ENCODE measurements at regions not wholly inside any gene's neighbourhood (a gene's known extent, or its start where the extent isn't known, plus 50 kb on each side); places are given as distances from the start of the nearest gene placed in this dataset.
"Not testable (repeated sequence)": the region's sequence is repeated elsewhere in the genome, so short reads cannot be mapped to it uniquely, and the experiment has no call there.

- TF ChIP-seq NFRKB (IDR thresholded peaks at IDR 0.05) = no peak
- no peak for TF ChIP-seq TARDBP (IDR thresholded peaks at IDR 0.05)
- TF ChIP-seq ELF4 (IDR thresholded peaks at IDR 0.05) = no peak
- no peak for TF ChIP-seq L3MBTL2 (conservative IDR thresholded peaks at IDR 0.05)
- no peak for TF ChIP-seq SUZ12 (IDR thresholded peaks at IDR 0.05)
- no peak for TF ChIP-seq FOXM1 (IDR thresholded peaks at IDR 0.05; ENCODE audit: borderline replicate concordance)
- no peak for TF ChIP-seq HDGF (IDR thresholded peaks at IDR 0.05; ENCODE audit: borderline replicate concordance)
- TF ChIP-seq FOXK2 (IDR thresholded peaks at IDR 0.05) = no peak
- TF ChIP-seq SP1 (IDR thresholded peaks at IDR 0.05) = no peak
- TF ChIP-seq BHLHE40 (IDR thresholded peaks at IDR 0.05; ENCODE audit: borderline replicate concordance) = no peak
- no peak for TF ChIP-seq FOXA1 (IDR thresholded peaks at IDR 0.05)
- no peak for TF ChIP-seq LEF1 (IDR thresholded peaks at IDR 0.05; ENCODE audit: borderline replicate concordance)
- no peak for TF ChIP-seq PKNOX1 (IDR thresholded peaks at IDR 0.05)
- ChIA-PET POLR2A (no interaction called here), CTCF (no interaction called here)
- no peak for DNase-seq (ENCODE audit: extremely low spot score)
Measured at GRCh38 chr9:124130277-124131075, 118.9 kb downstream of the LHX2 start.

- DNase-seq (ENCODE audit: extremely low spot score); POLR2A ChIA-PET: not testable (repeated sequence)
- CTCF ChIA-PET = interaction anchor here (0.6 to 0.9 kb wide), 2 partner anchors 22 to 29 kb away, joined by 3 read pairs; no protein-coding TSS in a partner anchor
Measured at GRCh38 chr9:124131518-124131917, 120.0 kb downstream of the LHX2 start.

GRCh38 chr9:124132671-124133147 lies 121.1 kb downstream of the LHX2 start:
- DNase-seq (ENCODE audit: extremely low spot score) = no peak
- TF ChIP-seq SP1 (IDR thresholded peaks at IDR 0.05) (no peak), FOXM1 (IDR thresholded peaks at IDR 0.05; ENCODE audit: borderline replicate concordance) (no peak), TARDBP (IDR thresholded peaks at IDR 0.05) (no peak), L3MBTL2 (conservative IDR thresholded peaks at IDR 0.05) (no peak), ARNT (IDR thresholded peaks at IDR 0.05) (no peak), FOXK2 (IDR thresholded peaks at IDR 0.05) (no peak), BHLHE40 (IDR thresholded peaks at IDR 0.05; ENCODE audit: borderline replicate concordance) (no peak), FOXA1 (IDR thresholded peaks at IDR 0.05) (no peak), HDGF (IDR thresholded peaks at IDR 0.05; ENCODE audit: borderline replicate concordance) (no peak)
- CTCF ChIA-PET = interaction anchor here (0.7 kb wide), 1 partner anchor 8 kb away, joined by 4 read pairs; no protein-coding TSS in a partner anchor
- POLR2A ChIA-PET = no interaction called here

GRCh38 chr9:124133727-124134126 lies 122.2 kb downstream of the LHX2 start:
- no peak for DNase-seq (ENCODE audit: extremely low spot score)
- ChIA-PET CTCF (no interaction called here), POLR2A (no interaction called here)
- no peak for TF ChIP-seq CTBP1 (IDR thresholded peaks at IDR 0.05; ENCODE audit: borderline replicate concordance)
- no peak for TF ChIP-seq FOXM1 (IDR thresholded peaks at IDR 0.05; ENCODE audit: borderline replicate concordance)
- no peak for TF ChIP-seq NFRKB (IDR thresholded peaks at IDR 0.05)
- no peak for TF ChIP-seq LEF1 (IDR thresholded peaks at IDR 0.05; ENCODE audit: borderline replicate concordance)
- no peak for TF ChIP-seq HDGF (IDR thresholded peaks at IDR 0.05; ENCODE audit: borderline replicate concordance)
- no peak for TF ChIP-seq ARNT (IDR thresholded peaks at IDR 0.05)
- TF ChIP-seq FOXA1 (IDR thresholded peaks at IDR 0.05) = no peak
- no peak for TF ChIP-seq ELF4 (IDR thresholded peaks at IDR 0.05)
- no peak for TF ChIP-seq BHLHE40 (IDR thresholded peaks at IDR 0.05; ENCODE audit: borderline replicate concordance)
- TF ChIP-seq TARDBP (IDR thresholded peaks at IDR 0.05) = no peak
- TF ChIP-seq SUZ12 (IDR thresholded peaks at IDR 0.05) = no peak

DNA sequence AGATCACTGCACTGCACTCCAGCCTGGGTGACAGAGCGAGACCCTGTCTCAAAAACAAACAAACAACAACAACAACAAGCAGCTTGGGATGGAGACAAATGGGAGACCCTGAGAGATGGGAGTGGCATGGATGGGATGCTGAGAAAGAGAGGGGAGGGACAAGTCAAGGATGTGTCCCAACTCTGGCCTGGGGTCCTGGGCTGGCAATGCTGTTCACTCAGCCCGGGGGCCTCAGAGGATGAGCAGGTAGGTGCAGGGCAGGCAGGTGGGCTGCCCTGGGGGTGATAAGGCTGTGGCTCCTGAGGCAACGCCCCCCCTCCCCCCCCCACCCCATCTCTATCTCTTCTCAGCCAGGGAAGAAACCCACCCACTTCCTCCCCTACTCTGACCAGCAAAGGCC lies 123.0 kb downstream of the LHX2 start:
- CTCF ChIA-PET = interaction anchor here (0.6 kb wide), 1 partner anchor 1670 kb away, joined by 5 read pairs; no protein-coding TSS in a partner anchor
- no peak for DNase-seq (ENCODE audit: extremely low spot score)
- POLR2A ChIA-PET = no interaction called here
- TF ChIP-seq NFRKB (IDR thresholded peaks at IDR 0.05) = no peak
- no peak for TF ChIP-seq FOXM1 (IDR thresholded peaks at IDR 0.05; ENCODE audit: borderline replicate concordance)
- TF ChIP-seq LEF1 (IDR thresholded peaks at IDR 0.05; ENCODE audit: borderline replicate concordance) = no peak
- TF ChIP-seq BHLHE40 (IDR thresholded peaks at IDR 0.05; ENCODE audit: borderline replicate concordance) = no peak
- TF ChIP-seq SP1 (IDR thresholded peaks at IDR 0.05) = no peak
- no peak for TF ChIP-seq ELF4 (IDR thresholded peaks at IDR 0.05)
- TF ChIP-seq FOXK2 (IDR thresholded peaks at IDR 0.05) = no peak
- TF ChIP-seq ARNT (IDR thresholded peaks at IDR 0.05) = no peak
- TF ChIP-seq ZNF384 (IDR thresholded peaks at IDR 0.05) = no peak
- no peak for TF ChIP-seq SUZ12 (IDR thresholded peaks at IDR 0.05)
- no peak for TF ChIP-seq TARDBP (IDR thresholded peaks at IDR 0.05)
- TF ChIP-seq HDGF (IDR thresholded peaks at IDR 0.05; ENCODE audit: borderline replicate concordance) = no peak
- no peak for TF ChIP-seq FOXA1 (IDR thresholded peaks at IDR 0.05)
- no peak for TF ChIP-seq CTBP1 (IDR thresholded peaks at IDR 0.05; ENCODE audit: borderline replicate concordance)
- no peak for TF ChIP-seq L3MBTL2 (conservative IDR thresholded peaks at IDR 0.05)
- no peak for TF ChIP-seq PKNOX1 (IDR thresholded peaks at IDR 0.05)

- POLR2A ChIA-PET = no interaction called here
- CTCF ChIA-PET = no interaction called here
- no peak for TF ChIP-seq NFRKB (IDR thresholded peaks at IDR 0.05)
- TF ChIP-seq TARDBP (IDR thresholded peaks at IDR 0.05) = no peak
- TF ChIP-seq ARNT (IDR thresholded peaks at IDR 0.05) = no peak
- no peak for TF ChIP-seq CTBP1 (IDR thresholded peaks at IDR 0.05; ENCODE audit: borderline replicate concordance)
- no peak for TF ChIP-seq HDGF (IDR thresholded peaks at IDR 0.05; ENCODE audit: borderline replicate concordance)
- TF ChIP-seq ZNF384 (IDR thresholded peaks at IDR 0.05) = no peak
- no peak for TF ChIP-seq L3MBTL2 (conservative IDR thresholded peaks at IDR 0.05)
- no peak for TF ChIP-seq SP1 (IDR thresholded peaks at IDR 0.05)
- no peak for TF ChIP-seq ELF4 (IDR thresholded peaks at IDR 0.05)
- no peak for TF ChIP-seq FOXK2 (IDR thresholded peaks at IDR 0.05)
- TF ChIP-seq SUZ12 (IDR thresholded peaks at IDR 0.05) = no peak
- TF ChIP-seq FOXM1 (IDR thresholded peaks at IDR 0.05; ENCODE audit: borderline replicate concordance) = no peak
- no peak for TF ChIP-seq BHLHE40 (IDR thresholded peaks at IDR 0.05; ENCODE audit: borderline replicate concordance)
- no peak for TF ChIP-seq PKNOX1 (IDR thresholded peaks at IDR 0.05)
- TF ChIP-seq LEF1 (IDR thresholded peaks at IDR 0.05; ENCODE audit: borderline replicate concordance) = no peak
- no peak for TF ChIP-seq FOXA1 (IDR thresholded peaks at IDR 0.05)
- no peak for DNase-seq (ENCODE audit: extremely low spot score)
Measured at GRCh38 chr9:124135813-124136365, 121.9 kb upstream of the NEK6 start.

Measured in HEK293T (cell line).